ENCODE measurements at regions not wholly inside any gene's neighbourhood (a gene's known extent, or its start where the extent isn't known, plus 50 kb on each side); places are given as distances from the start of the nearest gene placed in this dataset.

- in situ Hi-C loops (cut with MboI; ENCODE audit: low sequenced_read_pairs in 4 of 4) (no loop called here), intact Hi-C loops (cut with DNase I; ENCODE audit: low total_unique reads) (no loop called here)
- H3K27me3 ChIP-seq, result no peaks in the 10 kb centered on the region
- H3K36me3 ChIP-seq, result no peaks in the 10 kb centered on the region
- H3K4me1 ChIP-seq, result no peaks in the 10 kb centered on the region
- ATAC-seq, result no peak
- H3K27ac ChIP-seq, result no peak overlapping the region
- H3K4me3 ChIP-seq, result no peak overlapping the region
- H3K9me3 ChIP-seq, result no peaks in the 10 kb centered on the region
- no peak for DNase-seq
- no peak for TF ChIP-seq CTCF (IDR thresholded peaks at IDR 0.05 in 4 of 5, conservative IDR thresholded peaks at IDR 0.05 in 1 of 5)
- TF ChIP-seq POLR2A (IDR thresholded peaks at IDR 0.05), result no peak
Observed at GRCh38 chr6:93555292-93555691, 135.9 kb upstream of the EPHA7 start.

- TF ChIP-seq POLR2A (IDR thresholded peaks at IDR 0.05) (no peak), CTCF (IDR thresholded peaks at IDR 0.05 in 4 of 5, conservative IDR thresholded peaks at IDR 0.05 in 1 of 5) (no peak)
- intact Hi-C loops (cut with DNase I; ENCODE audit: low total_unique reads) (no loop called here), in situ Hi-C loops (cut with MboI; ENCODE audit: low sequenced_read_pairs in 4 of 4) (no loop called here)
- H3K27ac ChIP-seq, result no peak overlapping the region
- H3K4me1 ChIP-seq, result no peaks in the 10 kb centered on the region
- DNase-seq, result no peak
- no peaks in the 10 kb centered on the region for H3K27me3 ChIP-seq
- no peak for ATAC-seq
- no peaks in the 10 kb centered on the region for H3K36me3 ChIP-seq
- H3K4me3 ChIP-seq, result no peak overlapping the region
- no peaks in the 10 kb centered on the region for H3K9me3 ChIP-seq
Observed at GRCh38 chr6:93554018-93554417, 134.7 kb upstream of the EPHA7 start.

GRCh38 chr6:93550551-93551276, 131.4 kb upstream of the EPHA7 start:
- Histone ChIP-seq H3K36me3 (no peaks in the 10 kb centered on the region), H3K4me3 (no peak overlapping the region), H3K27me3 (no peaks in the 10 kb centered on the region), H3K9me3 (no peaks in the 10 kb centered on the region), H3K4me1 (no peaks in the 10 kb centered on the region), H3K27ac (no peak overlapping the region)
- intact Hi-C loops (cut with DNase I; ENCODE audit: low total_unique reads) (no loop called here), in situ Hi-C loops (cut with MboI; ENCODE audit: low sequenced_read_pairs in 4 of 4) (no loop called here)
- ATAC-seq (no peak), DNase-seq (no peak)
- no peak for TF ChIP-seq CTCF (IDR thresholded peaks at IDR 0.05 in 4 of 5, conservative IDR thresholded peaks at IDR 0.05 in 1 of 5)
- no peak for TF ChIP-seq POLR2A (IDR thresholded peaks at IDR 0.05)

- ATAC-seq (no peak), DNase-seq (no peak)
- H3K4me3 ChIP-seq, result no peak overlapping the region
- H3K9me3 ChIP-seq, result no peaks in the 10 kb centered on the region
- no peaks in the 10 kb centered on the region for H3K27me3 ChIP-seq
- no peaks in the 10 kb centered on the region for H3K4me1 ChIP-seq
- no peak for TF ChIP-seq CTCF (IDR thresholded peaks at IDR 0.05 in 4 of 5, conservative IDR thresholded peaks at IDR 0.05 in 1 of 5)
- TF ChIP-seq POLR2A (IDR thresholded peaks at IDR 0.05), result no peak
- no peaks in the 10 kb centered on the region for H3K36me3 ChIP-seq
- intact Hi-C loops (cut with DNase I; ENCODE audit: low total_unique reads) (no loop called here), in situ Hi-C loops (cut with MboI; ENCODE audit: low sequenced_read_pairs in 4 of 4) (no loop called here)
- H3K27ac ChIP-seq, result no peak overlapping the region
Observed at GRCh38 chr6:93549868-93550267, 130.5 kb upstream of the EPHA7 start.

Data from gastrocnemius medialis (tissue), 4 donors.